ENCODE measurements at regions not wholly inside any gene's neighbourhood (a gene's known extent, or its start where the extent isn't known, plus 50 kb on each side); places are given as distances from the start of the nearest gene placed in this dataset.

DNA sequence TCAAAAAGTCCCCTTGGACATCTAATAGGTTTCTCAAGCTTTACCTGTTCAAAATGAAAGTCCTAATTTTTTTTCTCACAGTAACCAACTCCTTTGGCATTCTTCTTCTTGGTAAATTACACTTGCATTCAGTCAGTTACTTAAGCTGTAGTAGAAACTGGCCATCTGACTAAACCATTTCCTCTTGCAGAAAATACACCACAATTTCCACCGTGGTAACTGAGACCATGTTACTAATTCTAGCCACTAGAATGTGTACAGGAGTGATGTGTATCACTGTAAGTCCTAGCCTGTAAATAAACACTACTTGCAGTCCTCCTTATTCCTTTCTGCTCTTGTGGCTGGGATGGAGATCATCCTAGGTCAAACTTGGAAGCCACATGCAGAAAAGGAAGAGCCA, 965.4 kb upstream of the TMPRSS15 start:
- Histone ChIP-seq H3K9me1 (replicated peaks; ENCODE audit: control insufficient read depth, extremely low read depth, insufficient read depth, low read length) (no peaks in the 10 kb centered on the region), H2AFZ (ENCODE audit: low read depth, low read length) (no peak overlapping the region), H3K4me1 (ENCODE audit: control insufficient read depth, extremely low read depth, insufficient read depth, low read length) (no peaks in the 10 kb centered on the region), H3K4me2 (ENCODE audit: insufficient read depth, low read length) (no peak overlapping the region), H3K9me3 (replicated peaks; ENCODE audit: control insufficient read depth, insufficient read depth, low read length) (no peaks in the 10 kb centered on the region), H3K27ac (ENCODE audit: insufficient read depth, low read depth, low read length) (no peak overlapping the region), H3K27me3 (ENCODE audit: control insufficient read depth in 2 of 2, insufficient read depth in 2 of 2, low read length in 2 of 2) (no peaks in the 10 kb centered on the region), H3K9ac (replicated peaks; ENCODE audit: extremely low read depth, insufficient read depth, low read length) (no peak overlapping the region), H3K36me3 (ENCODE audit: control insufficient read depth in 2 of 2, extremely low read depth in 1 of 2, insufficient read depth in 2 of 2, low read length in 2 of 2) (no peaks in the 10 kb centered on the region), H3K79me2 (ENCODE audit: control insufficient read depth, insufficient read depth, low read length) (no peaks in the 10 kb centered on the region), H3K4me3 (replicated peaks in 1 of 3; ENCODE audit: insufficient read depth in 1 of 3, low read depth in 1 of 3, low read length in 3 of 3) (no peak overlapping the region), H4K20me1 (replicated peaks; ENCODE audit: control insufficient read depth, extremely low read depth, insufficient read depth, low read length) (no peaks in the 10 kb centered on the region)
- BruUV-seq (replicated peaks) = no TSS peak
- FAIRE-seq = no peak
- no peak for DNase-seq (ENCODE audit: low read depth, low spot score)
- TF ChIP-seq MYC (IDR thresholded peaks at IDR 0.05; ENCODE audit: low read depth, low read length) (no peak), GATA2 (IDR thresholded peaks at IDR 0.05; ENCODE audit: insufficient read depth, insufficient read length, low read depth, low read length) (no peak), EZH2 (IDR thresholded peaks at IDR 0.05; ENCODE audit: borderline replicate concordance, low read depth, low read length, severe bottlenecking) (no peak), FOS (IDR thresholded peaks at IDR 0.05; ENCODE audit: borderline replicate concordance, insufficient read depth, low read length) (no peak), POLR2AphosphoS5 (IDR thresholded peaks at IDR 0.05; ENCODE audit: insufficient read depth, low read depth, low read length) (no peak), JUN (IDR thresholded peaks at IDR 0.05; ENCODE audit: borderline replicate concordance, insufficient read depth, insufficient read length, low read depth) (no peak), POLR2A (IDR thresholded peaks at IDR 0.05; ENCODE audit: low read depth, low read length) (no peak)
- TF ChIP-seq, protein P1, sequence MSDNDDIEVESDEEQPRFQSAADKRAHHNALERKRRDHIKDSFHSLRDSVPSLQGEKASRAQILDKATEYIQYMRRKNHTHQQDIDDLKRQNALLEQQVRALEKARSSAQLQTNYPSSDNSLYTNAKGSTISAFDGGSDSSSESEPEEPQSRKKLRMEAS (IDR thresholded peaks at IDR 0.05; ENCODE audit: insufficient read depth, insufficient read length) = no peak
- TF ChIP-seq, protein P2, sequence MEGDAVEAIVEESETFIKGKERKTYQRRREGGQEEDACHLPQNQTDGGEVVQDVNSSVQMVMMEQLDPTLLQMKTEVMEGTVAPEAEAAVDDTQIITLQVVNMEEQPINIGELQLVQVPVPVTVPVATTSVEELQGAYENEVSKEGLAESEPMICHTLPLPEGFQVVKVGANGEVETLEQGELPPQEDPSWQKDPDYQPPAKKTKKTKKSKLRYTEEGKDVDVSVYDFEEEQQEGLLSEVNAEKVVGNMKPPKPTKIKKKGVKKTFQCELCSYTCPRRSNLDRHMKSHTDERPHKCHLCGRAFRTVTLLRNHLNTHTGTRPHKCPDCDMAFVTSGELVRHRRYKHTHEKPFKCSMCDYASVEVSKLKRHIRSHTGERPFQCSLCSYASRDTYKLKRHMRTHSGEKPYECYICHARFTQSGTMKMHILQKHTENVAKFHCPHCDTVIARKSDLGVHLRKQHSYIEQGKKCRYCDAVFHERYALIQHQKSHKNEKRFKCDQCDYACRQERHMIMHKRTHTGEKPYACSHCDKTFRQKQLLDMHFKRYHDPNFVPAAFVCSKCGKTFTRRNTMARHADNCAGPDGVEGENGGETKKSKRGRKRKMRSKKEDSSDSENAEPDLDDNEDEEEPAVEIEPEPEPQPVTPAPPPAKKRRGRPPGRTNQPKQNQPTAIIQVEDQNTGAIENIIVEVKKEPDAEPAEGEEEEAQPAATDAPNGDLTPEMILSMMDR (IDR thresholded peaks at IDR 0.05; ENCODE audit: extremely low read depth in 1 of 2, insufficient read depth in 1 of 2, low read depth in 1 of 2, low read length in 2 of 2) = no peak
- intact Hi-C loops (cut with micrococcal nuclease) (no loop called here), dilution Hi-C loops (cut with MboI; ENCODE audit: extremely low pct_ligation_motif_present, low sequenced_read_pairs) (no loop called here)
- CTCF ChIA-PET = no interaction called here
- POLR2A ChIA-PET = no interaction called here

All from endothelial cell of umbilical vein (primary cell).